IPS-18c (cell line): ENCODE measurements at regions not wholly inside any gene's neighbourhood (a gene's known extent, or its start where the extent isn't known, plus 50 kb on each side); places are given as distances from the start of the nearest gene placed in this dataset.

Experiments used
- H3K4me3 ChIP-seq: 2 replicates; pipeline ENCODE4 v1.7.0; 2013; ENCODE audit warnings: low read depth, mild to moderate bottlenecking, low read length, moderate library complexity; ENCODE audit not compliant: insufficient read depth
- H3K9me3 ChIP-seq: one replicate; pipeline ENCODE4 v1.6.1; 2013; ENCODE audit warnings: mild to moderate bottlenecking, low read length, moderate library complexity; ENCODE audit not compliant: control insufficient read depth, insufficient read depth

- no peak overlapping the region for H3K4me3 ChIP-seq
- H3K9me3 ChIP-seq, result no peaks in the 10 kb centered on the region
These were observed 1076.7 kb upstream of the PIK3C3 start for GRCh38 chr18:40878371-40878770.

GRCh38 chr18:40877096-40877495 lies 1077.9 kb upstream of the PIK3C3 start:
- H3K9me3 ChIP-seq, result no peaks in the 10 kb centered on the region
- no peak overlapping the region for H3K4me3 ChIP-seq

GRCh38 chr18:40875101-40875615 lies 1079.9 kb upstream of the PIK3C3 start:
- no peak overlapping the region for H3K4me3 ChIP-seq
- H3K9me3 ChIP-seq, result no peaks in the 10 kb centered on the region

GRCh38 chr18:40874233-40874632 lies 1080.8 kb upstream of the PIK3C3 start:
- no peak overlapping the region for H3K4me3 ChIP-seq
- H3K9me3 ChIP-seq, result no peaks in the 10 kb centered on the region

GRCh38 chr18:40868110-40868858 lies 1086.8 kb upstream of the PIK3C3 start:
- Histone ChIP-seq H3K4me3 (no peak overlapping the region), H3K9me3 (no peaks in the 10 kb centered on the region)

GRCh38 chr18:40867459-40867858 lies 1087.6 kb upstream of the PIK3C3 start:
- no peaks in the 10 kb centered on the region for H3K9me3 ChIP-seq
- no peak overlapping the region for H3K4me3 ChIP-seq

GRCh38 chr18:40866968-40867367 lies 1088.1 kb upstream of the PIK3C3 start:
- H3K4me3 ChIP-seq, result no peak overlapping the region
- no peaks in the 10 kb centered on the region for H3K9me3 ChIP-seq

GRCh38 chr18:40866013-40866645 lies 1088.9 kb upstream of the PIK3C3 start:
- no peaks in the 10 kb centered on the region for H3K9me3 ChIP-seq

GRCh38 chr18:40864846-40865245 lies 1090.2 kb upstream of the PIK3C3 start:
- Histone ChIP-seq H3K9me3 (no peaks in the 10 kb centered on the region), H3K4me3 (no peak overlapping the region)

More at GRCh38 chr18:40866013-40866645, 1088.9 kb upstream of the PIK3C3 start:
- no peak overlapping the region for H3K4me3 ChIP-seq

GRCh38 chr18:40863801-40864200 lies 1091.2 kb upstream of the PIK3C3 start:
- no peak overlapping the region for H3K4me3 ChIP-seq

GRCh38 chr18:40860189-40860588 lies 1094.8 kb upstream of the PIK3C3 start:
- Histone ChIP-seq H3K4me3 (no peak overlapping the region), H3K9me3 (no peaks in the 10 kb centered on the region)

More at GRCh38 chr18:40863801-40864200, 1091.2 kb upstream of the PIK3C3 start:
- no peaks in the 10 kb centered on the region for H3K9me3 ChIP-seq

- Histone ChIP-seq H3K4me3 (no peak overlapping the region), H3K9me3 (no peaks in the 10 kb centered on the region)
These were observed 1099.4 kb upstream of the PIK3C3 start for GRCh38 chr18:40855661-40856060.

- no peaks in the 10 kb centered on the region for H3K9me3 ChIP-seq
- no peak overlapping the region for H3K4me3 ChIP-seq
These were observed 1102.6 kb upstream of the PIK3C3 start for GRCh38 chr18:40852406-40852805.

- Histone ChIP-seq H3K9me3 (no peaks in the 10 kb centered on the region), H3K4me3 (no peak overlapping the region)
These were observed 1104.0 kb upstream of the PIK3C3 start for GRCh38 chr18:40851014-40851429.

GRCh38 chr18:40849886-40850285 lies 1105.1 kb upstream of the PIK3C3 start:
- Histone ChIP-seq H3K9me3 (no peaks in the 10 kb centered on the region), H3K4me3 (no peak overlapping the region)

GRCh38 chr18:40841467-40841866 lies 1113.6 kb upstream of the PIK3C3 start:
- no peaks in the 10 kb centered on the region for H3K9me3 ChIP-seq
- no peak overlapping the region for H3K4me3 ChIP-seq

- H3K9me3 ChIP-seq, result no peaks in the 10 kb centered on the region
- H3K4me3 ChIP-seq, result no peak overlapping the region
These were observed 1114.0 kb upstream of the PIK3C3 start for GRCh38 chr18:40841063-40841462.

- Histone ChIP-seq H3K4me3 (no peak overlapping the region), H3K9me3 (no peaks in the 10 kb centered on the region)
These were observed 1122.7 kb upstream of the PIK3C3 start for GRCh38 chr18:40832362-40832761.
